HUES48 (cell line): ENCODE measurements at regions not wholly inside any gene's neighbourhood (a gene's known extent, or its start where the extent isn't known, plus 50 kb on each side); places are given as distances from the start of the nearest gene placed in this dataset.

ENCODE experiments used
- H3K27ac ChIP-seq: one replicate; pipeline ENCODE4 v1.7.0; 2013; ENCODE audit warnings: low read depth, low read length, inconsistent platforms
- H3K27me3 ChIP-seq: 2 replicates; pipeline ENCODE4 v1.6.1; 2013; ENCODE audit warnings: mild to moderate bottlenecking, low read length; ENCODE audit not compliant: control insufficient read depth, insufficient read depth
- H3K36me3 ChIP-seq: 2 replicates; pipeline ENCODE4 v1.6.1; 2013; ENCODE audit warnings: low read length; ENCODE audit not compliant: control insufficient read depth, insufficient read depth
- H3K4me1 ChIP-seq: 2 replicates; pipeline ENCODE4 v1.6.1; 2013; ENCODE audit warnings: mild to moderate bottlenecking, low read length; ENCODE audit not compliant: control insufficient read depth, insufficient read depth
- H3K4me3 ChIP-seq: 2 replicates; pipeline ENCODE4 v1.5.1; 2013; ENCODE audit warnings: mild to moderate bottlenecking, low read depth, low read length
- H3K9ac ChIP-seq: 2 replicates; pipeline ENCODE4 v1.6.1; 2013; ENCODE audit warnings: mild to moderate bottlenecking, low read depth, low read length, moderate library complexity
- H3K9me3 ChIP-seq: 2 replicates; pipeline ENCODE4 v1.6.1; 2013; ENCODE audit warnings: low read length; ENCODE audit not compliant: control insufficient read depth, insufficient read depth

GRCh38 chr2:4561196-4561595 is 857.8 kb downstream of the DCDC2C start:
- H3K27ac ChIP-seq: no peak overlapping the region
- H3K9ac ChIP-seq: no peak overlapping the region
- no peaks in the 10 kb centered on the region for H3K9me3 ChIP-seq
- H3K27me3 ChIP-seq: no peaks in the 10 kb centered on the region
- H3K4me3 ChIP-seq: no peak overlapping the region
- H3K4me1 ChIP-seq: no peaks in the 10 kb centered on the region
- no peaks in the 10 kb centered on the region for H3K36me3 ChIP-seq

GRCh38 chr2:4576075-4576474 is 872.7 kb downstream of the DCDC2C start:
- H3K4me1 ChIP-seq: peaks cover 13% of the 10 kb centered on the region
- no peaks in the 10 kb centered on the region for H3K27me3 ChIP-seq
- no peak overlapping the region for H3K9ac ChIP-seq
- no peak overlapping the region for H3K4me3 ChIP-seq
- 0 out of 2 replicates have a peak, but pooled peaks cover 4% of the 10 kb centered on the region for H3K9me3 ChIP-seq
- no peaks in the 10 kb centered on the region for H3K36me3 ChIP-seq
- H3K27ac ChIP-seq: no peak overlapping the region

- Histone ChIP-seq H3K9ac (no peak overlapping the region), H3K4me3 (no peak overlapping the region), H3K4me1 (peaks cover 13% of the 10 kb centered on the region), H3K27ac (no peak overlapping the region), H3K27me3 (no peaks in the 10 kb centered on the region), H3K9me3 (0 out of 2 replicates have a peak, but pooled peaks cover 4% of the 10 kb centered on the region), H3K36me3 (no peaks in the 10 kb centered on the region)
Observed at GRCh38 chr2:4579977-4580376, 876.6 kb downstream of the DCDC2C start.

GRCh38 chr2:4585057-4585635 is 881.8 kb downstream of the DCDC2C start:
- H3K4me1 ChIP-seq: no peaks in the 10 kb centered on the region
- H3K36me3 ChIP-seq: no peaks in the 10 kb centered on the region
- no peak overlapping the region for H3K9ac ChIP-seq
- no peaks in the 10 kb centered on the region for H3K9me3 ChIP-seq
- H3K4me3 ChIP-seq: no peak overlapping the region
- no peak overlapping the region for H3K27ac ChIP-seq
- H3K27me3 ChIP-seq: no peaks in the 10 kb centered on the region

GRCh38 chr2:4588606-4589005 is 885.2 kb downstream of the DCDC2C start:
- H3K9me3 ChIP-seq: no peaks in the 10 kb centered on the region

GRCh38 chr2:4591261-4591660 is 887.9 kb downstream of the DCDC2C start:
- H3K9me3 ChIP-seq: no peaks in the 10 kb centered on the region
- H3K27ac ChIP-seq: no peak overlapping the region
- H3K4me1 ChIP-seq: no peaks in the 10 kb centered on the region
- no peak overlapping the region for H3K9ac ChIP-seq
- no peaks in the 10 kb centered on the region for H3K27me3 ChIP-seq
- no peak overlapping the region for H3K4me3 ChIP-seq
- no peaks in the 10 kb centered on the region for H3K36me3 ChIP-seq

More at GRCh38 chr2:4588606-4589005, 885.2 kb downstream of the DCDC2C start:
- no peaks in the 10 kb centered on the region for H3K27me3 ChIP-seq
- H3K4me3 ChIP-seq: no peak overlapping the region
- no peak overlapping the region for H3K27ac ChIP-seq
- no peaks in the 10 kb centered on the region for H3K36me3 ChIP-seq
- no peaks in the 10 kb centered on the region for H3K4me1 ChIP-seq
- H3K9ac ChIP-seq: no peak overlapping the region

- Histone ChIP-seq H3K4me3 (no peak overlapping the region), H3K9me3 (no peaks in the 10 kb centered on the region), H3K36me3 (no peaks in the 10 kb centered on the region), H3K4me1 (no peaks in the 10 kb centered on the region), H3K27ac (no peak overlapping the region), H3K27me3 (no peaks in the 10 kb centered on the region), H3K9ac (no peak overlapping the region)
Observed at GRCh38 chr2:4597400-4597799, 894.0 kb downstream of the DCDC2C start.

- no peaks in the 10 kb centered on the region for H3K36me3 ChIP-seq
- H3K9ac ChIP-seq: no peak overlapping the region
- H3K4me3 ChIP-seq: no peak overlapping the region
- no peaks in the 10 kb centered on the region for H3K9me3 ChIP-seq
- H3K27ac ChIP-seq: no peak overlapping the region
- no peaks in the 10 kb centered on the region for H3K27me3 ChIP-seq
- H3K4me1 ChIP-seq: no peaks in the 10 kb centered on the region
Observed at GRCh38 chr2:4604767-4605166, 901.4 kb downstream of the DCDC2C start.

GRCh38 chr2:4618141-4618540 is 914.8 kb downstream of the DCDC2C start:
- Histone ChIP-seq H3K4me3 (no peak overlapping the region), H3K27ac (no peak overlapping the region), H3K9me3 (no peaks in the 10 kb centered on the region; the same call in 1 of the 2 replicates), H3K9ac (no peak overlapping the region), H3K27me3 (no peaks in the 10 kb centered on the region), H3K36me3 (no peaks in the 10 kb centered on the region), H3K4me1 (no peaks in the 10 kb centered on the region)

- Histone ChIP-seq H3K4me1 (no peaks in the 10 kb centered on the region), H3K9ac (no peak overlapping the region), H3K4me3 (no peak overlapping the region), H3K27ac (no peak overlapping the region), H3K27me3 (no peaks in the 10 kb centered on the region), H3K9me3 (no peaks in the 10 kb centered on the region; the same call in 1 of the 2 replicates), H3K36me3 (no peaks in the 10 kb centered on the region)
Observed at GRCh38 chr2:4618630-4619228, 915.4 kb downstream of the DCDC2C start.

GRCh38 chr2:4628998-4629501 is 925.7 kb downstream of the DCDC2C start:
- no peak overlapping the region for H3K27ac ChIP-seq
- no peaks in the 10 kb centered on the region for H3K4me1 ChIP-seq
- no peak overlapping the region for H3K4me3 ChIP-seq
- H3K9me3 ChIP-seq: no peaks in the 10 kb centered on the region
- no peaks in the 10 kb centered on the region for H3K36me3 ChIP-seq
- H3K9ac ChIP-seq: no peak overlapping the region
- H3K27me3 ChIP-seq: no peaks in the 10 kb centered on the region
